ENCODE measurements at regions not wholly inside any gene's neighbourhood (a gene's known extent, or its start where the extent isn't known, plus 50 kb on each side); places are given as distances from the start of the nearest gene placed in this dataset.

DNA sequence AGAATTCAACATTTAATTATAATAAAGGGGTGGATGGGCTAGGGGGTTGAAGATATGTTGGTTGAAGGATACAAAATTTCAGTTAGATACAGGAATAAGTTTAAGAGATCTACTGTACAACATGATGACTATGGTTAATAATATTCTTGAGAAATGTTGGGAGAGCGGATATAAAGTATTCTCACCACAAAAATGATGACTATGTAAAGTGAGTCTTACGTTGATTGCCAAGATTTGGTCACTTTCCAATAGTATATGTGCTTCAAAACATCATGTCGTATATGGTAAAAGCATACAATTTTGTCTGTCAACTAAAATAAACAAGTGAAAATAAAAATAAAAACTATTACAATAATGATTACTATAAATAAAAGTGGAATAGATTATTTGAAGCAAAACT is 802.0 kb downstream of the C12orf50 start:
- H3K27ac ChIP-seq, result no peak overlapping the region
- no peak for DNase-seq
- H3K36me3 ChIP-seq, result no peaks in the 10 kb centered on the region
- H3K4me1 ChIP-seq, result no peaks in the 10 kb centered on the region
- intact Hi-C loops (cut with DNase I; ENCODE audit: low total_unique reads), result no loop called here
- H3K9me3 ChIP-seq, result no peaks in the 10 kb centered on the region
- no peak overlapping the region for H3K4me3 ChIP-seq
- no peaks in the 10 kb centered on the region for H3K27me3 ChIP-seq
- no peak for TF ChIP-seq POLR2A (IDR thresholded peaks at IDR 0.05)
- TF ChIP-seq CTCF (IDR thresholded peaks at IDR 0.05), result no peak

GRCh38 chr12:87217491-87217890 is 811.7 kb downstream of the C12orf50 start:
- no peaks in the 10 kb centered on the region for H3K9me3 ChIP-seq
- H3K4me3 ChIP-seq, result no peak overlapping the region
- no peak overlapping the region for H3K27ac ChIP-seq
- DNase-seq, result no peak
- TF ChIP-seq POLR2A (IDR thresholded peaks at IDR 0.05) (no peak), CTCF (IDR thresholded peaks at IDR 0.05) (no peak)
- H3K36me3 ChIP-seq, result no peaks in the 10 kb centered on the region
- intact Hi-C loops (cut with DNase I; ENCODE audit: low total_unique reads), result no loop called here
- no peaks in the 10 kb centered on the region for H3K4me1 ChIP-seq
- no peaks in the 10 kb centered on the region for H3K27me3 ChIP-seq

DNA sequence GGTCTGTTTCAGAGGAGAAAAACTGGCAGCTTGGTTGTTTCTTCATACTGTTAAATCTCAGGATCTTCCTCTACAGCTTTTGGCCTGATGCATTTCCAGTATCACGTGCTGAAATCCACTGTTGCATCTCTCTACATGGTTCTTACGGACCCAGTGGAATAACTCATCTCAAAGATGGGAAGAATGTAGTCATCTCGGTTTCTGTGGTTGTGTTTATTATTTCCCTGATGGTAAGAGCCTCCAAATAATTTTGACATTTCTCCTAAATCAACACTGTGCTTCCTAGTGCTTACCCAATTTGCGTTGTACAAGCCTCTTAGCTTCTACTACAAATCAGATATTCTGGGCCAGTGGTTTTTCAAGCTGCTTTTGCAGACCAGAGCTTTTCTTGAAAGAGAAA is 812.8 kb downstream of the C12orf50 start:
- H3K27ac ChIP-seq, result no peak overlapping the region
- H3K4me1 ChIP-seq, result no peaks in the 10 kb centered on the region
- no peaks in the 10 kb centered on the region for H3K27me3 ChIP-seq
- TF ChIP-seq CTCF (IDR thresholded peaks at IDR 0.05) (no peak), POLR2A (IDR thresholded peaks at IDR 0.05) (no peak)
- no peak for DNase-seq
- no peaks in the 10 kb centered on the region for H3K36me3 ChIP-seq
- no peak overlapping the region for H3K4me3 ChIP-seq
- intact Hi-C loops (cut with DNase I; ENCODE audit: low total_unique reads), result no loop called here
- no peaks in the 10 kb centered on the region for H3K9me3 ChIP-seq

DNA sequence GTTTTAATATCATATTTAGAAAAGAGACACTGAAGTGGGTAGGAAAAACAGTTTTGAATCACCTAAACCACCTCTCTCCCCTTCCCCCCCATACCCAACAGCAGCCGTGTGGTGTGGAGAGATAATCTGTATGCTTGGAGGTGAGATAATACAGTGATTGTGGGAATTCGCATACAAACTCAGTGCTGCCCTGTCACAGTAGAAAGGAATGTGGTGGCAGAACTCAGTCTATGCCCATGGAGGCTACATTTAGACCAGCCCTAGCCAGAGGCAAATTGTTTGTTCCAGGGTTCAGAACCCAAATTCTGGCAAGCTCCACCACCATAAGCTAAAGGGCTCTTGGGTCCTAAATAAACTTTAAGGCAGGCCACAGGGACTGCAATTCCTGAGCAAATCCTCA is 827.0 kb downstream of the C12orf50 start:
- Histone ChIP-seq H3K27ac (no peak overlapping the region), H3K4me3 (no peak overlapping the region), H3K4me1 (no peaks in the 10 kb centered on the region), H3K27me3 (no peaks in the 10 kb centered on the region), H3K9me3 (no peaks in the 10 kb centered on the region), H3K36me3 (no peaks in the 10 kb centered on the region)
- TF ChIP-seq POLR2A (IDR thresholded peaks at IDR 0.05) (no peak), CTCF (IDR thresholded peaks at IDR 0.05) (no peak)
- no peak for DNase-seq
- intact Hi-C loops (cut with DNase I; ENCODE audit: low total_unique reads), result no loop called here

- intact Hi-C loops (cut with DNase I; ENCODE audit: low total_unique reads), result no loop called here
- Histone ChIP-seq H3K36me3 (no peaks in the 10 kb centered on the region), H3K27ac (no peak overlapping the region), H3K4me3 (no peak overlapping the region), H3K27me3 (no peaks in the 10 kb centered on the region), H3K9me3 (no peaks in the 10 kb centered on the region), H3K4me1 (no peaks in the 10 kb centered on the region)
- TF ChIP-seq POLR2A (IDR thresholded peaks at IDR 0.05), result no peak
- TF ChIP-seq CTCF (IDR thresholded peaks at IDR 0.05), result no peak
- DNase-seq, result no peak
Measured at GRCh38 chr12:87201598-87201997, 827.6 kb downstream of the C12orf50 start.
